K562 (cell line): ENCODE measurements at regions not wholly inside any gene's neighbourhood (a gene's known extent, or its start where the extent isn't known, plus 50 kb on each side); places are given as distances from the start of the nearest gene placed in this dataset.
A peak's percentile ranks its signal among the peaks of the same experiment; 100 is the strongest.
"Not testable (repeated sequence)": the region's sequence is repeated elsewhere in the genome, so short reads cannot be mapped to it uniquely, and the experiment has no call there.

Experiments
- ATAC-seq: fragments of 200-7000 bp; cut with Tn5 transposase; 3 replicates; pipeline ENCODE4 v1.9.1; 2020; ENCODE audit warnings: moderate library complexity
- BruUV-seq: library from RNA; stranded (reverse); fragments of 400-500 nt; replicated peaks from 2 replicates; lab custom pipeline; 2021; lab: Mats Ljungman, UMichigan
- CTCF ChIA-PET: fragments of 300-600 bp; formaldehyde crosslinking; extraction: SDS; loops from one replicate; lab custom pipeline; 2021; ENCODE audit warnings: low intra/inter-chr PET ratio; lab: Yijun Ruan, JAX
- POLR2A ChIA-PET: fragments of 300-600, 350-650 bp; sonication (Branson Sonifier 250); formaldehyde crosslinking; extraction: SDS; loops from one replicate; lab custom pipeline; 2021; ENCODE audit warnings: antibody characterized with exemption, inconsistent platforms; lab: Yijun Ruan, JAX
- DNase-seq, 4 experiments: peaks; one replicate each; pipeline versions ENCODE4 v3.0.0 to v3.0.0-alpha.2; 2011 to 2018; ENCODE audit warnings: low spot score in 3 of 4, mixed read lengths in 3 of 4; ENCODE audit errors: extremely low read depth in 1 of 4
- FAIRE-seq: peaks from 2 replicates; lab custom pipeline; 2011; peaks lifted over from hg19 to GRCh38; lab: Jason Lieb, UNC
- H2AFZ ChIP-seq: 2 replicates; pipeline ENCODE4 v1.6.0; 2011; ENCODE audit warnings: low read depth, low read length, control low read depth, inconsistent platforms
- H3K27ac ChIP-seq: fragments of 200-600 bp; 3 replicates; pipeline ENCODE4 v1.8.0; 2011; ENCODE audit warnings: low read depth, mild to moderate bottlenecking, control low read depth, inconsistent platforms, low read length, moderate library complexity, mixed read lengths; ENCODE audit errors: extremely low read depth
- H3K27me3 ChIP-seq, 2 experiments: fragments of 300-600 bp in 1 of 2; 2 replicates in 1 of 2; 3 replicates in 1 of 2; pipeline versions ENCODE4 v1.6.0 to v1.8.0; 2011; ENCODE audit warnings: inconsistent platforms in 2 of 2, low read length in 2 of 2, mild to moderate bottlenecking in 1 of 2, mixed read lengths in 1 of 2, moderate library complexity in 1 of 2; ENCODE audit not compliant: control insufficient read depth in 2 of 2, insufficient read depth in 2 of 2
- H3K36me3 ChIP-seq: fragments of 300-600 bp; 3 replicates; pipeline ENCODE4 v1.8.0; 2011; ENCODE audit warnings: mild to moderate bottlenecking, low read length, inconsistent platforms; ENCODE audit not compliant: control insufficient read depth, insufficient read depth
- H3K4me1 ChIP-seq, 2 experiments: fragments of 200-600 bp in 1 of 2; replicated peaks in 1 of 2; 2 replicates in 1 of 2; 3 replicates in 1 of 2; pipeline versions ENCODE4 v1.5.1 to v1.8.0; 2011; ENCODE audit warnings: inconsistent platforms in 2 of 2, low read length in 2 of 2, mild to moderate bottlenecking in 1 of 2, mixed read lengths in 1 of 2, moderate library complexity in 1 of 2; ENCODE audit not compliant: control insufficient read depth in 2 of 2, insufficient read depth in 2 of 2
- H3K4me2 ChIP-seq: 2 replicates; pipeline ENCODE4 v1.6.1; 2011; ENCODE audit warnings: low read length, control low read depth, inconsistent platforms, mixed read lengths; ENCODE audit not compliant: insufficient read depth
- H3K4me3 ChIP-seq: fragments of 200-600 bp; sonication (generic), shearing (Covaris generic); 2 replicates; pipeline ENCODE4 v1.5.1; 2016; ENCODE audit warnings: control low read depth, inconsistent platforms
- H3K79me2 ChIP-seq: fragments of 200-600 bp; 3 replicates; pipeline ENCODE4 v1.8.0; 2011; ENCODE audit warnings: low read length, inconsistent platforms; ENCODE audit not compliant: control insufficient read depth, insufficient read depth
- H3K9ac ChIP-seq, 2 experiments: 2 replicates each; pipeline versions ENCODE4 v1.6.0 to v1.6.1; 2011; ENCODE audit warnings: low read depth in 2 of 2, low read length in 2 of 2, control low read depth in 1 of 2, inconsistent platforms in 1 of 2, mild to moderate bottlenecking in 1 of 2, mixed read lengths in 1 of 2; ENCODE audit not compliant: insufficient read depth in 1 of 2
- H3K9me1 ChIP-seq: one replicate; pipeline ENCODE4 v1.6.0; 2011; ENCODE audit warnings: inconsistent platforms, mild to moderate bottlenecking, low read length, moderate library complexity; ENCODE audit not compliant: control insufficient read depth, insufficient read depth
- H3K9me3 ChIP-seq: replicated peaks from 2 replicates; pipeline ENCODE4 v1.5.1; 2011; ENCODE audit warnings: low read depth, low read length, inconsistent platforms; ENCODE audit not compliant: control insufficient read depth, insufficient read depth
- H4K20me1 ChIP-seq: replicated peaks from 2 replicates; pipeline ENCODE4 v1.6.1; 2011; ENCODE audit warnings: low read length, inconsistent platforms, mixed read lengths; ENCODE audit not compliant: control insufficient read depth, insufficient read depth
- ATF1 ChIP-seq, 2 experiments: fragments of 450-650 bp in 1 of 2; IDR thresholded peaks; 2 replicates each; pipeline ENCODE4 v1.6.1; 2016; ENCODE audit warnings: missing compliant biosample characterization in 1 of 2, missing genetic modification characterization in 1 of 2
- CREB1 ChIP-seq, 2 experiments: sonication (generic) in 1 of 2; formaldehyde crosslinking in 1 of 2; IDR thresholded peaks; 2 replicates each; pipeline versions ENCODE4 v1.6.1 to v1.8.0; 2012 to 2022; ENCODE audit warnings: inconsistent platforms in 1 of 2, mild to moderate bottlenecking in 1 of 2, missing genetic modification reagents in 1 of 2, moderate library complexity in 1 of 2
- CXXC5 ChIP-seq: fragments of 250-450 bp; sonication (Bioruptor Pico); IDR thresholded peaks from 2 replicates; pipeline ENCODE4 v1.8.0; 2022; ENCODE audit warnings: inconsistent platforms, mild to moderate bottlenecking, moderate library complexity
- E2F3 ChIP-seq: fragments of 250-450 bp; sonication (Bioruptor Pico); IDR thresholded peaks from 2 replicates; pipeline ENCODE4 v1.4.0; 2020; ENCODE audit warnings: mild to moderate bottlenecking
- EGR1 ChIP-seq: fragments of 450-650 bp; conservative IDR thresholded peaks from 2 replicates; pipeline ENCODE4 v1.6.1; 2017; ENCODE audit warnings: mild to moderate bottlenecking
- FOXA3 ChIP-seq, 2 experiments: fragments of 450-650 bp in 1 of 2; sonication (generic) in 1 of 2; formaldehyde crosslinking; IDR thresholded peaks in 1 of 2; conservative IDR thresholded peaks in 1 of 2; 2 replicates each; pipeline versions ENCODE4 v1.4.0 to v1.8.0; 2020 to 2022; ENCODE audit warnings: mild to moderate bottlenecking in 2 of 2, missing genetic modification reagents in 1 of 2
- FOXK2 ChIP-seq, 2 experiments: fragments of 450-650 bp; IDR thresholded peaks in 1 of 2; conservative IDR thresholded peaks in 1 of 2; 2 replicates each; pipeline ENCODE4 v1.6.1; 2016; ENCODE audit warnings: low read depth in 2 of 2, mild to moderate bottlenecking in 1 of 2
- IRF9 ChIP-seq: fragments of 450-650 bp; IDR thresholded peaks from 2 replicates; pipeline ENCODE4 v1.6.1; 2016; ENCODE audit warnings: missing biosample characterization, missing genetic modification characterization
- L3MBTL2 ChIP-seq: fragments of 450-650 bp; IDR thresholded peaks from 2 replicates; pipeline ENCODE4 v1.6.1; 2016; ENCODE audit warnings: mild to moderate bottlenecking, moderate library complexity
- MNT ChIP-seq, 2 experiments: fragments of 450-650 bp; conservative IDR thresholded peaks; 2 replicates each; pipeline ENCODE4 v1.6.1; 2017; ENCODE audit warnings: mild to moderate bottlenecking in 2 of 2, moderate library complexity in 2 of 2
- MTA3 ChIP-seq: fragments of 450-650 bp; formaldehyde crosslinking; IDR thresholded peaks from 2 replicates; pipeline ENCODE4 v1.6.1; 2017; ENCODE audit warnings: mild to moderate bottlenecking, borderline replicate concordance
- NRF1 ChIP-seq, 2 experiments: fragments of 450-650 bp; IDR thresholded peaks in 1 of 2; conservative IDR thresholded peaks in 1 of 2; 2 replicates each; pipeline ENCODE4 v1.6.1; 2014; ENCODE audit warnings: mild to moderate bottlenecking in 2 of 2
- RB1 ChIP-seq: fragments of 450-650 bp; IDR thresholded peaks from 2 replicates; pipeline ENCODE4 v1.6.1; 2017; ENCODE audit warnings: low read depth, mild to moderate bottlenecking
- RBFOX2 ChIP-seq: fragments of 200-400 bp; formaldehyde crosslinking; IDR thresholded peaks from 2 replicates; pipeline ENCODE4 v1.6.1; 2017; ENCODE audit warnings: low read depth, mild to moderate bottlenecking, low read length, moderate library complexity
- TAF9B ChIP-seq: fragments of 450-650 bp; IDR thresholded peaks from 2 replicates; pipeline ENCODE4 v1.6.1; 2018; ENCODE audit warnings: mild to moderate bottlenecking; ENCODE audit not compliant: partially characterized antibody
- ZBTB17 ChIP-seq: fragments of 450-650 bp; formaldehyde crosslinking; IDR thresholded peaks from 2 replicates; pipeline ENCODE4 v1.4.0; 2020; ENCODE audit warnings: mild to moderate bottlenecking
- WGBS: fragments of 100-300 bp; shearing (Covaris generic); methylation state at CpG from one replicate; pipeline ENCODE4 v1.1.6; 2016; ENCODE audit warnings: low coverage, mixed read lengths; ENCODE audit not compliant: insufficient coverage; ENCODE audit errors: missing lambda C conversion rate; 5-methylcytosine and 5-hydroxymethylcytosine counted together
- in situ Hi-C: fragments of 300-500 bp; cut with MboI; formaldehyde crosslinking; loops from 4 replicates; pipeline ENCODE4 v1.15.0; 2018; ENCODE audit warnings: inconsistent platforms, mixed read lengths
- intact Hi-C: fragments of 100-400 bp; cut with micrococcal nuclease; formaldehyde crosslinking; loops from 2 replicates; pipeline ENCODE4 v1.14.2; 2022
- TF ChIP-seq, protein P1 (sequence below): fragments of 450-650 bp; formaldehyde crosslinking; IDR thresholded peaks from 2 replicates; pipeline ENCODE4 v1.4.0; 2020; ENCODE audit warnings: mild to moderate bottlenecking, moderate library complexity

DNA sequence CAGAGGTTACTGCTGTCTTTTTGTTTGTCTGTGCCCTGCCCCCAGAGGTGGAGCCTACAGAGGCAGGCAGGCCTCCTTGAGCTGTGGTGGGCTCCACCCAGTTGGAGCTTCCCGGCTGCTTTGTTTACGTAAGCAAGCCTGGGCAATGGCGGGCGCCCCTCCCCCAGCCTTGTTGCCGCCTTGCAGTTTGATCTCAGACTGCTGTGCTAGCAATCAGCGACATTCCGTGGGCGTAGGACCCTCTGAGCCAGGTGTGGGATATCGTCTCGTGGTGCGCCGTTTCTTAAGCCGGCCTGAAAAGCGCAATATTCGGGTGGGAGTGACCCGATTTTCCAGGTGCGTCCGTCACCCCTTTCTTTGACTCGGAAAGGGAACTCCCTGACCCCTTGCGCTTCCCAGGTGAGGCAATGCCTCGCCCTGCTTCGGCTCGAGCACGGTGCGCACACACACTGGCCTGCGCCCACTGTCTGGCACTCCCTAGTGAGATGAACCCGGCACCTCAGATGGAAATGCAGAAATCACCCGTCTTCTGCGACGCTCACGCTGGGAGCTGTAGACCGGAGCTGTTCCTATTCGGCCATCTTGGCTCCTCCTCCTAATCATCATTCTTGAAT lies 97.4 kb downstream of the TFPI2 start:
- H3K9me1 ChIP-seq; DNase-seq; in situ Hi-C loops; H3K27me3 ChIP-seq; H3K79me2 ChIP-seq; H3K36me3 ChIP-seq; H4K20me1 ChIP-seq; CTCF ChIA-PET; H3K9me3 ChIP-seq; H3K27ac ChIP-seq; H3K9ac ChIP-seq; FAIRE-seq; intact Hi-C loops; ATAC-seq; H3K4me1 ChIP-seq; TF ChIP-seq ATF1 (CRISPR knock-in tag; IDR thresholded peaks at IDR 0.05); CREB1 (IDR thresholded peaks at IDR 0.05): not testable (repeated sequence)
- 3% methylated on average over 17 of the region's 33 CpGs for WGBS
- POLR2A ChIA-PET, result interaction anchor here (1.0 kb wide), 1 partner anchor 10 kb away, joined by 3 read pairs; no protein-coding TSS in a partner anchor
- Histone ChIP-seq H3K4me2 (peak overlapping the region; percentile 46; the same call in 1 of the 2 replicates), H2AFZ (peak overlapping the region; percentile 76), H3K4me3 (peak overlapping the region; percentile 26; the same call in 1 of the 2 replicates)
- BruUV-seq, result TSS peak; percentile 61
- peak; percentile 38 for TF ChIP-seq CXXC5
- TF ChIP-seq RB1, result peak; percentile 15; the same call in 1 of the 2 replicates
- peak; percentile 84 for TF ChIP-seq ATF1 (tag; IDR thresholded peaks at IDR 0.05)
- TF ChIP-seq, protein P1, sequence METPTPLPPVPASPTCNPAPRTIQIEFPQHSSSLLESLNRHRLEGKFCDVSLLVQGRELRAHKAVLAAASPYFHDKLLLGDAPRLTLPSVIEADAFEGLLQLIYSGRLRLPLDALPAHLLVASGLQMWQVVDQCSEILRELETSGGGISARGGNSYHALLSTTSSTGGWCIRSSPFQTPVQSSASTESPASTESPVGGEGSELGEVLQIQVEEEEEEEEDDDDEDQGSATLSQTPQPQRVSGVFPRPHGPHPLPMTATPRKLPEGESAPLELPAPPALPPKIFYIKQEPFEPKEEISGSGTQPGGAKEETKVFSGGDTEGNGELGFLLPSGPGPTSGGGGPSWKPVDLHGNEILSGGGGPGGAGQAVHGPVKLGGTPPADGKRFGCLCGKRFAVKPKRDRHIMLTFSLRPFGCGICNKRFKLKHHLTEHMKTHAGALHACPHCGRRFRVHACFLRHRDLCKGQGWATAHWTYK (CRISPR knock-in tag), result 0 out of 2 replicates have a peak, but pooled peaks have one; percentile 26
- peak; percentile 17; the same call in 1 of the 2 replicates for TF ChIP-seq IRF9 (tag)
- TF ChIP-seq CREB1 (CRISPR knock-in tag; IDR thresholded peaks at IDR 0.05), result peak; percentile 49; the same call in 1 of the 2 replicates
- 0 out of 2 replicates have a peak, but pooled peaks have one; percentile 24 for TF ChIP-seq RBFOX2
- TF ChIP-seq FOXA3 (CRISPR knock-in tag; conservative IDR thresholded peaks at IDR 0.05 in 1 of 2, IDR thresholded peaks at IDR 0.05 in 1 of 2), result peak in 1 of 2 experiments; percentile 67; a peak in 2 of 4 replicates
- peak; percentile 23 to 55; a peak in 3 of 4 replicates for TF ChIP-seq NRF1 (conservative IDR thresholded peaks at IDR 0.05 in 1 of 2, IDR thresholded peaks at IDR 0.05 in 1 of 2)
- peak; percentile 28; the same call in 1 of the 2 replicates for TF ChIP-seq E2F3 (CRISPR knock-in tag)
- TF ChIP-seq ZBTB17, result 0 out of 2 replicates have a peak, but pooled peaks have one; percentile 33
- peak; percentile 46 for TF ChIP-seq TAF9B
- TF ChIP-seq MTA3, result peak; percentile 53; the same call in 1 of the 2 replicates
- peak; percentile 54; the same call in 1 of the 2 replicates for TF ChIP-seq EGR1
- TF ChIP-seq MNT (conservative IDR thresholded peaks at IDR 0.05), result peak in 1 of 2 experiments; percentile 34; a peak in 1 of 4 replicates
- TF ChIP-seq FOXK2 (conservative IDR thresholded peaks at IDR 0.05 in 1 of 2, IDR thresholded peaks at IDR 0.05 in 1 of 2; ENCODE audit: low read depth in 2 of 2), result peak in 1 of 2 experiments; percentile 70; a peak in 3 of 4 replicates
- peak; percentile 39; the same call in 1 of the 2 replicates for TF ChIP-seq L3MBTL2
